GM21576 (cell line): ENCODE measurements at regions not wholly inside any gene's neighbourhood (a gene's known extent, or its start where the extent isn't known, plus 50 kb on each side); places are given as distances from the start of the nearest gene placed in this dataset.
"Not testable (repeated sequence)": the region's sequence is repeated elsewhere in the genome, so short reads cannot be mapped to it uniquely, and the experiment has no call there.

Source experiments
- ATAC-seq: cut with Tn5 transposase; IDR thresholded peaks from one replicate; pipeline ENCODE4 v1.9.1; 2021; ENCODE audit warnings: mild to moderate bottlenecking, moderate library complexity; ENCODE audit not compliant: unreplicated experiment

DNA sequence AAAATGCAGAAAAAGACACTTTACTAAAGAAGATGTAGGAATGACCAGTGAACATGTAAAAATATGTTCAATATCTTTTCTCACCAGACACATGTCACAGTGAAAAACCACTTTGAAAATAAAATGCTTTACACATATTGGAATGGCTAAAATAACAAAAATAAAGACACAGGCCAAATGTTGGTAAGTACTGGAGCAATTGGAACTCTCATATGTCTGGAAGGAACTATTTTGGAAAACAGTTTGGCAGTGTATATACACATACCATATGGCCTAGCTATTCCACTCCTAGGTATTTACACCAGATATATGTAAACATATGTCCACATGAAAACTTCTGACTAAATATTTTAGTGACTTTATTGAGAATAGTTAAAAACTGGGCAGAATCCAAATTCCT lies 927.2 kb downstream of the BRINP3 start:
- no peak for ATAC-seq

DNA sequence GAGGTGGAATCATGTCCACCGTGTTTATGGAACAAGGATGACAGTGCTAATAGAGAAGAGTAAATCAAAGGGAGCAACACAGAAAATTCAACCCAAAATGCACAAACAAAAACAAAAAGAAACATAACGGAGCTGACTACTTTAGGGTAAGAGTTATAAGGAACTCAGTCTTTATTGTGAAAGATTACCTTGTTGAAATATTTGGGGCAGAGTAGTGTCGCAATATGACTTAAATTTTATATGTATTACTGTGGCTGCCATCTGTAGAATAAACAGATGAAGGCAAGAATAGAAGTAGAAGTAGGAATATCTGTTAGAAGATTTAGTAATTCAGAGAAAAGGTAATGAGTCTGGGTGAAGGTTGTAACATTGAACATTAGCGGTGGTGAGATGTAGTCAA lies 913.9 kb downstream of the BRINP3 start:
- no peak for ATAC-seq

GRCh38 chr1:189567890-189568289 lies 909.8 kb downstream of the BRINP3 start:
- no peak for ATAC-seq

- ATAC-seq, result no peak
Observed at GRCh38 chr1:189596197-189596596, 881.5 kb downstream of the BRINP3 start.

DNA sequence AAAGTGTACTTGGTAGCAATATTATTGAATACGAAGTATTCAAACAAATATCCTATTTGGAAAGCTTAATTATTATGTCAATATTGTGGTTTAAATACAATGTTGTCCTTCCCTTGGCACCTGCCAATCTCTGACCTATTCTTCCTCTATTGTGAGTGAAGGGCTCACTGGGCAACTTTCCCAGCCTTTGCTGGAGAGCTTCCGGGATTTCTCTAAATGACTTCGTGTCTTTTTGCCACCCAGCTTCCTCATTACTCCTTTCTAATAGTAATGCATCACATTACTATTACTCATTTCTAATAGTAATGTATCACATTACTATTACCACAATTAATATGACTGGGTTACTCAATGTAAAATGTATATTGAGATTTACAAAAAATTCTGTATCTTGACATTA lies 880.6 kb downstream of the BRINP3 start:
- no peak for ATAC-seq

GRCh38 chr1:189605226-189605625 lies 872.4 kb downstream of the BRINP3 start:
- no peak for ATAC-seq

DNA sequence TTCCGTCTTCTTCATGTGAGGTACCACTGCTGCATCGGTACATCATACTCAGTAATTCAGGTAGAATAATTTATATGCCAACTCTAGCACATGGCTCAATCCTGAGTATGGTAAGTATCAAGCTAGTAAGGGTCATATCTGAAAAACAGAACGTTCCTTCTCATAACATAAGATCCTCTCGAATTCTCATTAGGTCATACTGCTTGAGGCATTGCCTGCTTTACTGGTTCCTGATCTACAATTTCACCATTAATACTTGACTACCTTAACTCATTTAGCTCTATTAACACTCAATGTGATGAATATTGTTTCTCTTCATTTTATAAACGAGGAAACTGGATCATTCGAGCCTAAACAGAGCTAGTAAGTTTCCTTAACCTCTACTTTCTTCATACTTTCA lies 871.6 kb downstream of the BRINP3 start:
- ATAC-seq, result no peak

DNA sequence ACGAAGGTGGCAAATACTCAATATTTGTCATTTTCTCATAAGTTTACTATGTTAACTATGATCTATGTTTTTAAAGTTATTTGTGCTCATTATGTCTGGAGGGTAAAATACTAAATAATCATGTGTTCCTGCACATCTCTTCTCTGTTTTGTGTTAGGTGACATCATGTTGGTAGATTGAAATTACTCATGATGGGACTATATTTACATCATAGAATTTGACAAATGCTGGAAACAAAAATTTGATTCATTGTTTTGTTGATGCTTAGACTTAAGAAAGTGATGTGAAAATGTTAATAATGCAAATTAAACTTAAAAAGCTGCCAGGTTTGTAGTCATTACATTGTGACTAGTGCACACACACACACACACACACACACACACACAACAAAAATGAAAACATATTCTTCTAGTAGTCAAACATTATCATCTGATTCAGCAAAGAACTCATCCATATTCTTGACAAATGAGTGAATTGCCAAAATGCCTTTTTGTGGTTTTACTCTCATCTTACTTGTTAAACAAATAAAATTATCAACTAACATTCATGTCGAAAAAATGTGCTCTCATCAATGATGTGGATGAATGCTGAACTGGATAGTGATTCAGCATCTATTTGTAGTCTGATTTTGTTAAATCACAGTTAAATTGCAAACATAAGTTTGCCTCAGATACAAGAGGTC lies 870.7 kb downstream of the BRINP3 start:
- ATAC-seq, result no peak

GRCh38 chr1:189607477-189608096 lies 870.1 kb downstream of the BRINP3 start:
- ATAC-seq, result no peak

DNA sequence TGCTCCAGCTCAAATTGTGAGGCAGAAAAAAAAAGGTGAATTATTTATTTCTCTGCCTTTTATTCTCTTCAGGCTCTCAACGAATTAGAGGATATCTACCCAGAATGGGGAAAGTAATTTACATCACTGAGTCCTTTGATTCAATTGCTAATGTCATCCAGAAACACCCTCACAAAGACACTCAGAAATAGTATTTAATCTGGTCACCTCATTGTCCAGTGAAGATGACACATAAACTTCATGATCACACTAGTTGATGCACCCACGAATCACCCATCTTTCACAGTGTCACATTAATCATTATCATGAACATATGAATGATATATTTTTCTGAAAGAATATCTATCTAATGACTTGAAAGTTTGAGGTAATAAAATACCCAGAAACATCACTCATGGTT lies 868.5 kb downstream of the BRINP3 start:
- ATAC-seq, result no peak

- ATAC-seq, result no peak
Observed at GRCh38 chr1:189616893-189617292, 860.8 kb downstream of the BRINP3 start.

DNA sequence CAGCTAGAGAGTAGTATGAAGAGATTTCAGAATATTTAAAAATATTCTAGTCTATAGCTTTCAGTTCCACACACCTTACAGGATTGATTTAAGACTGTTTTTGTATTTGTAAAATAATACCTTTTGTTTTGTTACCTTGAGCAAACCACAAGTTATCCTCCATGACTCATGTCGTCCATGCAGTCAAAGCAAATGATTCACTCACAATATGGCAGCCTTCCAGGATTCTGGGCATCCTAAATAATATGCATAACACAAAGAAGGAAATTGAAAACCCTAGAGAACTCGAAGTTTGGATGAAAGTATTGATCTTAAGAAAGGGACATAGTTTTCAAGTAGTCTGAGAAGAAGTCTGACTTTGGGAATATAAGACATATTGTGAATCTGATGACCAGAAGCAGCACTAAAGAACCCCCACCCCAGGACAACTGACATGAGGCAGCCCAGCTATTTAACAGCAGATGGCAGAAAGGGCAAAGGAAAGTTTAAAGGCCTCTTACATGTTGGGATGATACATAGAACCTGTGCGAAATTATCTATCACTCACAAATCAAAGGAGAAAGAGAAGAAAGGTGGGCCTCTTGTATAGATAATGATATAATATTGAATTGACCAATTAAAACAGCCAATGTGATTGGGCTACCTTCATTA lies 857.9 kb downstream of the BRINP3 start:
- no peak for ATAC-seq

GRCh38 chr1:189620471-189620870 lies 857.2 kb downstream of the BRINP3 start:
- ATAC-seq, result no peak

DNA sequence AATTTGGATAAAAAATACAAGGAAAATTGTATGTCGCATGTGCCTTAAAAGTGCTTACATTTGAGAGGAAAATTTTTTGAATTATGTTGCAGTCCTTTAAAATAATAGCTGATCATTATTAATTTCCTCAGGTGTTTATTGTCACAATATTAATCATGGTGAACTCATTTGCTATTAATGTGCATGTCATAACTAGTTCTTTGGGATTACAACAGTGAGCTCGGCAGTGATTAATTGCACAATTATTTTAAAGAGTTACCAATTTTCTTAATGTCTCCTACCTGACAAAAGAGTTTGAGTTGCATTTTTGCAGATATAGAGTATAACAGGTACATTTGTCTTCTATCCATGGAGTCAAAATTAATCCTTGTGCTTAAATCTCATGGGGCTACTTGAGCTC lies 854.3 kb downstream of the BRINP3 start:
- no peak for ATAC-seq

DNA sequence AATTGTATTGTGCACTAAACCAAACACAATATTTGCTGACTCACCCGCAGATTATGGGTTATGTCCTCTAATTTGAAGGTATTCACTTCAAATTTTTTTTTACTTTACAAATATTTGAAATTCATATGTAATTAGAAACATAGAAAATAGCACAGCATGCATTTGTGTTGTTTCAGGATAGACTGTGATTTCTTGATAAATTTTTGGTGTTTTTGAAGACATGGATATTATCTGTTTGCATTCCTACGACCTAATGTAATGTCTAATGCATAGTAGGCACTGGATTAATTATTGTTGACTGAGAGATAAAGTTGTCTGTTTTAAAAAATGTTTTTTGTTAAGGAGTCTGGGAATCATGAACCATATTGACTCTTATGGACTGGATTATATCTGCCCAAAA lies 850.2 kb downstream of the BRINP3 start:
- ATAC-seq, result no peak

- no peak for ATAC-seq
Observed at GRCh38 chr1:189628857-189629256, 848.8 kb downstream of the BRINP3 start.

DNA sequence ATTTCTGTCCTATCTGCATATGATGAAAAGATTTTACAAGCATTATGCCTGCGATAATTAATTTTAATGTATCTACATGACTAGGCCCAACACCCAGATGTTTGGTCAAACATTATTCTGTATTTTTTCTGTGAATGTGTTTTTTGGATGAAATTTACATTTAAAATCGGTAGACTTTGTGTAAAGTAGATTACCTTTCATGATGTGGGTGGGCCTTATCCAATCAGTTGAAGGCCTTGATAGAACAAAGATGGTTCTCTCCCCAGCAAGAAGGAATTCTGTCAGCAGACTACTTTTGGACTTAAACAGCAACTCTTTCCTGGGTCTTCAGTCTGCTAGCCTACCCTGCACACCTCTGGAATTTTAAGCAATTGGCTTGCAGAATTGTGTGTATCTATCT lies 844.0 kb downstream of the BRINP3 start:
- ATAC-seq, result no peak

- no peak for ATAC-seq
Observed at GRCh38 chr1:189637041-189637440, 840.6 kb downstream of the BRINP3 start.

DNA sequence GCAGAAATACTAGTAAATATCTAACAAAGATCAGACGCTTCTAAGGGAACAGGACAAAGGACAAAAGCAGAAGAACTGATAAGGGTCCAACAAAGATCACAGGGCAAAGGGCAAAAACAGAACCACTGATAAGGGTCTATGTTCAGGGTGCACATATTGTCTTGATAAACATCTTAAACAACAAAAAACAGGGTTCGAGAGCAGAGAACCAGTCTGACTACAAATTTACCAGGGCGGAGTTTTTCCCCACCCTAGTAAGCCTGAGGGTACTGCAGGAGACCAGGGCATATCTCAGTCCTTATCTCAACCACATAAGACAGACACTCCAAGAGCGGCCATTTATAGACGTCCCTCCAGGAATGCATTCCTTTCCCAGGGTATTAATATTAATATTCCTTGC lies 833.5 kb downstream of the BRINP3 start:
- not testable (repeated sequence) for ATAC-seq

DNA sequence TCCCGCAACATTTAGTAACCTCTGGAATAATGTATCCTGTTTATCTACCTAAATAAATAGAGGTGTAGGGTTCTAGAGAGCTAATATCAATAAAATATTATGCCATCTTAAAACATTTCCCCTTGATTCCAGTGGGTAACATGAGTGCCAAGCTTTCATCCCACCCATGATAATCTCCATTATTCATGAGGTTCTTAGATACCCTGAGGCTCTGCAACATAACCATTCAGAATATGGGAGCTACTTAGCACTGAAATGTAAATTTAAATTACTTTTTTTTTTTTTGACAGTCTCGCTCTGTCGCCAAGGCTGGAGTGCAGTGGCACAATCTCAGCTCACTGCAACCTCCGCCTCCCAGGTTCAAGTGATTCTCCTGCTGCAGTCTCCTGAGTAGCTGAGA lies 832.7 kb downstream of the BRINP3 start:
- no peak for ATAC-seq

GRCh38 chr1:189646066-189646465 lies 831.6 kb downstream of the BRINP3 start:
- no peak for ATAC-seq

DNA sequence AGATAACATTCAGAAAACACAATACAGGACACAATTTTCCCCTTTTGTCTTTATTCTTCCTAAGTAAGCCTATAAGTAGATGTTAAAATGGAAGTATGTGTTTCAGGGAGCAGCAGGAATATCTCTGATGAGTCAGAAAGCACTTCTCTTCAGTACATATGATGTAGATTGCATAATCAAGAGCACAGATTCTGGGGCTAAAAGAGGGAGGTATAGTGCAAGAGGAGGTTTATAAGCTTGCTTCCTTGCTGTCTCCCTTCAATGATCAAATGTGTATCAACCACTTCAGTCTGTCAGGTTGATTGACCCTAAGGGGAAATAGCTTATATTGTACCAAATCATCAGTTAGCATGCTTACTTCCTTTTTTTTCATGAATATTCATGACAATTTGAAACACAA lies 822.8 kb downstream of the BRINP3 start:
- no peak for ATAC-seq
